NCI-H128 (cell line): ENCODE measurements at regions not wholly inside any gene's neighbourhood (a gene's known extent, or its start where the extent isn't known, plus 50 kb on each side); places are given as distances from the start of the nearest gene placed in this dataset.
"Not testable (repeated sequence)": the region's sequence is repeated elsewhere in the genome, so short reads cannot be mapped to it uniquely, and the experiment has no call there.

Experiments
- DNase-seq: peaks from one replicate; lab custom pipeline; 2025; ENCODE audit not compliant: unreplicated experiment; lab: John Stamatoyannopoulos, UW

- DNase-seq, result no peak
Observed at GRCh38 chr7:156020566-156020965, 208.3 kb upstream of the SHH start.

DNA sequence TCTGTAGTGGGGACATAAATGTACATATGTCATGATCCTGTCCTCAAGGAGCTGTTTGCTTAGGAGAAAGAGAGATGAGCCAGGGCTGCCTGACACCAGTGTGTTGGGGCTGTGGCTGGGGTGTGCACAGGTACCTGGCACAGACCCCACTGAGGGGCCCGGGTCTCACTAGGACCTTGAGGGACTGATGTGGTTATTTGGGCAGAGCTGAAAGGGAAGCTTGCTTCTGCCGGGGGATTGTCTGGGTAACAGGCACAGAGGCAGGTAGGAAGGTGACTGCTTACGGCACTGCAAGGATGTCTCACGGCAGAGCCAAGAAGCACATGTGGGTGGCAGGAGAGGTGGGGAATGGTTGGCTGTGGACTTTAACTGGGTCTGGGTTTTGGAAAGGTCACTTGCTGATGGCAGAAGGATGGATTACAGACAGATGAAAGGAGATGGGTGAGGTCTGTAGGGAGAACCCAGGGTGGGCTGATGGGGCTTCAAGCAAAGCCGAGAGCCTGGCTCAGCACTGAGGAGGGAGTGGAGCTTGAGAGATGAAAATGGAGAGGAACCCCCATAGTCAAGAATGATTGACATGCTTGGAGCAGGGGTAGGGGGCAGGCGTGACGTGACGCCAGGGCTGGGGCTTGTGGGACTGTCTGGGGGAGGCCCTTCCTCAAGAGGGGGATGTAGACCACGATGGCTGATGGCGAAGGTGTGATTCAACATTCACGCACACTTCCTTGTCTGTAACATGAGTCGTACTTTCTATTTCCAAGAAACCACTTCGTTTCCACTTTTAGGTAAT is 207.7 kb upstream of the SHH start:
- no peak for DNase-seq

GRCh38 chr7:156019308-156019707 is 207.0 kb upstream of the SHH start:
- DNase-seq, result no peak

DNA sequence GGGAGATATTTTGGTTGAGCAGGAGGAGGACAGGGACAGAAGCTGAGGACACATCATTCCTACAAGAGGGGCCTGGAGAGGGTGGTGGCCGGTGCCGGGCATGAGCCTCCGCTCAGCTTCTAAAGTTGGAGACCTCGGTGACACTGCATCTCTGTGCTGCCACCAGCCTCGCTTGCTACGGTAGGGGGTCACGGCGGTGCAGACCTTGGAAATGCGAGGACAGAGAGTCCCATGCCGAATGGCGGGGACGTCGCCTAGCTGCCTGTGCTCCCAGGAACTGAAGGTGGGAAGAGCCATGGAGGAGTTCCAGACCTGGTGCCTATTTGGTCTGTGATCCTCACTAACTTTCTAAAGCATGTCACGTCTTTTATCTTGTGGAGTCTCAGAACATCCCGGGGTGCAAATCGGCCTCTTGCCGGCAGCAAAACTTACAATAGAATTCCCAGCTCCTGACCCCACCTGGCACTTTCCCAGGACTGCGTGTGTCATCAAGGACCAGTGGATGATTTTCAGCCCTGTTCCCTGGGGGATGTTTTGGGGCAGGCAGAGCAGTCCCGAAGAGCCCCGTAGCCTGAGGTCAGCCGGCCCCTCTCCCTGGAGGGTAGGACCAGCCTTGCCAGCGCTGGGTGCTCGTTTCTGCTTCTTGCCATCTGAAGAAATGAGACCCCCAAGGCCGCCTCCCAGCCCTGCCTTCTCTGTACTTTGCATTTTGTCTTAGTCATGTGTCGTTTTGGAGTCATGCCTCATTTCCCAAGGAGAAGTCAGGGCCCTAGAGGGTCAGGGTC is 205.8 kb upstream of the SHH start:
- no peak for DNase-seq

DNA sequence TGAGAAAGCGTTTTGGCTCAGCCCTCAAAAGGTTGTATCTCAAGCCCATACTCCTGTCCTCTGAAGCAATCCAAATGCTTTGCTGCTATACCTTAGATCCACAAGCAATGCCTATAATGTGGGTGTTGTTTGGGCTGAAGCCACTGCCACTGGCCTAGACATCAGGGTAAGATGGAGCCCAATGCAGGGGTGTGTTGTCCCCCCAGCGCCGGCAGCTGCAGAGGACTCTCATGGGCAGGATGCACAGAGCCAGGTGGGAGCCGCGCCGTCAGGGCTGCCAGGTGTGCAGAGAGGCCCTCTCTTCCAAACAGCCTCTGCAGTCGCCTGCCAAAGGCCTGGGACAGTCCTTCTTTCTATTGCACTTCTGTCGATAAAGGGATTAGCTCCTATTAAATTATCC is 205.2 kb upstream of the SHH start:
- no peak for DNase-seq

GRCh38 chr7:156015237-156016020 is 203.2 kb upstream of the SHH start:
- no peak for DNase-seq

- no peak for DNase-seq
Observed at GRCh38 chr7:156014808-156015207, 202.5 kb upstream of the SHH start.

DNA sequence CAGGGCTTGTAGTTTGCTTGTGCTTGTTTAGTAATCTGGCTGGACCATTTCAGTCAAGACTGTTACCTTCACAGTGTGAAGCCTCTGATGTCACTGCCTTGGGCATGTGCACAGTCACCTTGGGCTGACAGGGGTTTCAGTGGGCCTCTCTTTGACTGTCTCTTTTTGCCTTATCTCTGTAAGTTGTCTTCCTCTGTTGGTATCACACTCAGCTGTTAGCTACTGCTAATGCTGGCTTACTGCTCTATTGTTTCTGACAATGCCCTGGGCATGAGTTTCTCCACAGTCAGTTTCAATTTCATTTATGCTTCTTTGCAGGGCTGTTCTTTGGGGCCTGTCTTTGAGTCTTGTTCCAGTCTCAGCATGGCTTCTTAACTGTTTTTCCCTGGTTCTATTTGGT is 201.9 kb upstream of the SHH start:
- DNase-seq, result no peak

DNA sequence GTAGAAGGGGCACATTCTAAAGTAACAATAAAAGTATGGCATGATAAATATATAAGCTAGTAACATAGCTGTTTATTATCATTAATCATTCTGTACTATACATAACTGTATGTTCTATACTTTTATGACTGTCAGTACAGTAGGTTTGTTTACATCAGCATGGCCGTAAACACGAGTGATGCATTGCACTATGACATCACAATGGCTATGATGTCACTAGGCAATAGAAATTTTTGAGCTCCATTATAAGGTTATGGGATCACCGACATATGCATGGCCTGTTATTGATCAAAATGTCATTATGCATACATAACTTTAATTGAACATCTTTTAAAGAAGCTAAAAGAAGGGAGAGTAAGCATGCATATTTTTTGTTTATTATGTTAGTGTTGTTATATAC is 200.1 kb upstream of the SHH start:
- no peak for DNase-seq

GRCh38 chr7:156009569-156009968 is 197.3 kb upstream of the SHH start:
- no peak for DNase-seq

DNA sequence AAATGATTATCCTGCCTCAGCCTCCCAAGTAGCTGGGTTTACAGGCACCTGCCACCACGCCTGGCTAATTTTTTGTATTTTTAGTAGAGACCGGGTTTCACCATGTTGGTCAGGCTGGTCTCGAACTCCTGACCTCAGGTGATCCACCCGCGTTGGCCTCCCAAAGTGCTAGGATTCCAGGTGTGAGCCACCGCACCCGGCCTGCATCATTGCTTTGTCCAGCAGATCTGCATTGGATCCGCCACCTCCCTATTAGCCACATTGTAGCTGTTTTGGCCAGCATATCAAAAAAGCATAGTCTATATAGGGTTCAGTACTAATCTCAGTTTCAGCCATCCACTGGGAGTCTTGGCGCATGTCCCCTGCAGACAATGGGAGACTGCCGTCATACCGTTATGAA is 194.6 kb upstream of the SHH start:
- not testable (repeated sequence) for DNase-seq

DNA sequence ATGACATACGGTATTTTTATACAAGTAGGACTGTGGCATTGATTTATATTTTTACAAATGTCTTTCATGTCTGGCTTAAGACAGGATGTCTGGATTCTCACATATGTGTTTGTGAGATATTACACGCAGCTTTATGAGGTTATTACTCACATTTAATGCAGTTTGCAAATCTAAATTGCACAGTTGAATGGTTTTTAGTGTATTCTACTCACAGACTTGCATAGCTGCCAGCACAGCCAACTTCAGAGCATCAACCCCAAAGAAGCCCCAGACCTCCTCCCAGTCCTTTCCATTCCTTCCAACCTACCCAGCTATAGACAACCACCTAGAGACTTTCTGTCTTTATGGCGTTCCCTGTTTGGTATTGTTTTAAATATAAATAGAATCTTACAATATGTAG is 193.8 kb upstream of the SHH start:
- no peak for DNase-seq

- no peak for DNase-seq
Observed at GRCh38 chr7:156005202-156005691, 193.0 kb upstream of the SHH start.

GRCh38 chr7:156004265-156005201 is 192.3 kb upstream of the SHH start:
- DNase-seq, result no peak

DNA sequence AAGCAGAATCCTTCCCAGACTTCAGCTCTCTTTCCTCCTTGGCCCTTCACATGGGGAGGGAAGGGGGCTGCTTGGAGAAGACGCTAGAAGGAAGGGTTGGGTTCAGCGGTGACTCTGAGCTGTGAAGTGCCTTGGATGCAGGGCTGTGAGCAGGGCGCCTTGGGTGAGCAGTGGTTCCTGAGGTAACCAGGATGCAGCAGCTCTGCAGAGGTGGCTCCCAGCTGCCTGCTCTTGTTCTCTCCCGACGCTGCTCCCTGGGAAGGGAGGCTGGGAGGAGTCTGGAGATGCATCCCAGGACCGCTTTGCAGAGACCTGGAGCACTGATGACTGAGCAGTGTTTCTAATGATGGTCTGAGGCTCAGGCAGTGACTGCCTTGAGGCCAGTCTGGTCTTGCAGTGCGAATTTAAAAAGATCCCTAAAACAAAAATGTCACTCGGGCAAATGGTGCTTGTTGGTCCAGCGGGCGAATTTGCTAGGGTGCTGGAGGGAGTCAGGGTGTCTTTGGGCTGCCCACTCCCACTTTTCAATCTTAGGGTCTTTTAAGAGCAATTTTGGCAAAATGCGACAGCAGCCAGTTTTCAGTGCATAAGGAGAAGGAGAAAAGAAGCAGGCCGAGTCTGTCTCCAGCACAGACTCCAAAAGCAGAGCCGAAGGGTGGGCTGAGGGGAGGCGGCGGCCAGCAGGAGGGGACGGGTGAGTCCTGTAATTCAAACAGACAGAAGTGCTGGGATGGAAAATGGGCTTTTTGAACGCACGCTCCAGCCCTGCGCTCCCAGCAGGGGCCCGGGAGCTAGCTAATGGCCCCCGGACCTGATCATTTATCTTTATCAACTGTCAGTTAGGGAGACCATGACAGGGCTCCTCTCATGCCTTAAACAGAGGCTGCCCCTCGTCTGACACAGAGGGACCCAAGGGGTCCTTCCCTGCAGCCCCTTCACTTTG is 191.2 kb upstream of the SHH start:
- no peak for DNase-seq

DNA sequence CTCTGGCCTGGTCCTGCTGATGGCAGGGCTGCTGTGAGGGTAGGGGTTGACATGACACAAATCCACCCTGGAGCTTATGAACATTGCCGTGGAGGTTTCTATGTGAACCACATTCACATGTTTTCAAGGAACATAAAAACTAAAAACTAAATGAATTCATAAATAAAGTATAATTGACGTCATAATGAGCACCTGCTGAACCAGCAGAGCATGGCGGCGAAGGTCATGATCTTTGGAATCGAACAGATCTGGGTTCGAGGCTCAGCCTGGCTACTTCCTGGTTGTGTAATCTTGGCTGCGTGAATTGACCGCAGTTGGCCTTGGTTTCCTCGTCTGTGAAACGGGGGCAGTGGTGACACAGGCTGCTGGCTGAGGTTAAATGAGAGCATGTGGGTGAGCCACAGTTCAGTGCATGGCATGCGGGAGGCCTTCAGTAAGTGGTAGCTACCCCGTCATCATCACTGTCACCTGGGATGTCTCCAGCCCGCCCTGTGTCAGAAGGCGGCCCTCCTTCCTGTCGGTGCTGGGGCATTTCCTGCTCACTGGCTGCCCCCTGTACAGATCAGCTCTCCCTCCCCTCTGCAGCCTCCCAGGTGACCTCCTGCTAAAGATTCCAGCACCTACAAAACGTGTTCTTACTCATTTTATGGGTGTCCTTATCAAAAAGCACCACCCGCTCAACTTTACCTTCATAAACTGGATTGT is 190.3 kb upstream of the SHH start:
- no peak for DNase-seq

- no peak for DNase-seq
Observed at GRCh38 chr7:156001496-156002260, 189.4 kb upstream of the SHH start.
